Ishikawa (cell line): ENCODE measurements at regions not wholly inside any gene's neighbourhood (a gene's known extent, or its start where the extent isn't known, plus 50 kb on each side); places are given as distances from the start of the nearest gene placed in this dataset.

ENCODE experiments used
- CREB1 ChIP-seq: IDR thresholded peaks from 2 replicates; pipeline ENCODE4 v1.6.1; 2012; ENCODE audit warnings: low read depth
- EGR1 ChIP-seq: IDR thresholded peaks from 2 replicates; pipeline ENCODE4 v1.6.1; 2012
- EP300 ChIP-seq: IDR thresholded peaks from 2 replicates; pipeline ENCODE4 v1.6.1; 2012; ENCODE audit warnings: borderline replicate concordance
- FOXM1 ChIP-seq: IDR thresholded peaks from 2 replicates; pipeline ENCODE4 v1.6.1; 2012; ENCODE audit warnings: low read depth, borderline replicate concordance
- MAX ChIP-seq: IDR thresholded peaks from 2 replicates; pipeline ENCODE4 v1.6.1; 2012
- RAD21 ChIP-seq: IDR thresholded peaks from 2 replicates; pipeline ENCODE4 v1.6.1; 2012; ENCODE audit warnings: low read depth
- REST ChIP-seq: IDR thresholded peaks from 2 replicates; pipeline ENCODE4 v1.6.1; 2012; ENCODE audit warnings: low read depth, mild to moderate bottlenecking
- TEAD4 ChIP-seq: IDR thresholded peaks from 2 replicates; pipeline ENCODE4 v1.6.1; 2012
- YY1 ChIP-seq: IDR thresholded peaks from 2 replicates; pipeline ENCODE4 v1.6.1; 2012; ENCODE audit warnings: low read depth
- ZBTB7A ChIP-seq: IDR thresholded peaks from 2 replicates; pipeline ENCODE4 v1.6.1; 2012; ENCODE audit warnings: low read depth

GRCh38 chr5:68891718-68892117 lies 202.1 kb upstream of the SLC30A5 start:
- TF ChIP-seq REST (no peak), YY1 (no peak), RAD21 (no peak), ZBTB7A (no peak), EP300 (no peak), TEAD4 (no peak), MAX (no peak), CREB1 (no peak), EGR1 (no peak), FOXM1 (no peak)
